ENCODE measurements at regions not wholly inside any gene's neighbourhood (a gene's known extent, or its start where the extent isn't known, plus 50 kb on each side); places are given as distances from the start of the nearest gene placed in this dataset.

GRCh38 chr2:204353823-204354222 lies 191.5 kb upstream of the PARD3B start:
- Histone ChIP-seq H3K23me2 (ENCODE audit: insufficient read length, low read depth, low read length, poor library complexity, severe bottlenecking) (no peaks in the 10 kb centered on the region), H3K79me2 (ENCODE audit: insufficient read depth, low read length) (no peaks in the 10 kb centered on the region), H3K4me1 (ENCODE audit: insufficient read depth, low read length) (no peaks in the 10 kb centered on the region), H2BK20ac (ENCODE audit: low read depth, low read length, poor library complexity, severe bottlenecking) (no peak overlapping the region), H2BK15ac (ENCODE audit: low read depth, low read length) (no peak overlapping the region), H3K9me3 (ENCODE audit: control insufficient read depth, low read depth, low read length) (no peaks in the 10 kb centered on the region), H3K56ac (ENCODE audit: insufficient read length, low read depth, low read length) (no peak overlapping the region), H4K91ac (ENCODE audit: insufficient read length, low read depth, low read length) (no peak overlapping the region), H3K27ac (ENCODE audit: insufficient read length, low read depth, low read length) (no peak overlapping the region), H2BK120ac (ENCODE audit: low read depth, low read length, poor library complexity, severe bottlenecking) (no peak overlapping the region), H3K14ac (ENCODE audit: insufficient read depth, low read length) (no peak overlapping the region), H3T11ph (ENCODE audit: low read length) (no peak overlapping the region), H2AK5ac (ENCODE audit: insufficient read length, low read length) (no peak overlapping the region), H3K4ac (ENCODE audit: low read depth, low read length) (no peak overlapping the region), H3K79me1 (ENCODE audit: insufficient read depth, low read depth, low read length, poor library complexity, severe bottlenecking) (no peaks in the 10 kb centered on the region), H3K4me2 (ENCODE audit: insufficient read depth, insufficient read length, low read length) (no peak overlapping the region), H3K18ac (ENCODE audit: insufficient read length, low read depth, low read length) (no peak overlapping the region), H4K5ac (ENCODE audit: insufficient read length, low read depth, low read length) (no peak overlapping the region), H4K8ac (replicated peaks; ENCODE audit: insufficient read length, low read depth, low read length) (no peak overlapping the region), H2BK5ac (ENCODE audit: insufficient read length, low read length) (no peak overlapping the region), H4K20me1 (ENCODE audit: control insufficient read depth, insufficient read depth, insufficient read length) (no peaks in the 10 kb centered on the region), H2BK12ac (ENCODE audit: insufficient read length, low read depth, low read length) (no peak overlapping the region), H3K27me3 (ENCODE audit: insufficient read depth, low read length) (no peaks in the 10 kb centered on the region), H3K9ac (ENCODE audit: extremely low read depth, insufficient read length, low read length) (no peak overlapping the region), H2AFZ (ENCODE audit: low read length) (no peak overlapping the region), H3K23ac (ENCODE audit: insufficient read length, low read depth, low read length) (no peak overlapping the region)
- WGBS (ENCODE audit: extremely low coverage, insufficient read length, low lambda C conversion rate), result no CpG with 5 or more reads among the region's 4 CpGs
- Mint-ChIP-seq H3K27ac (no peak overlapping the region), H3K27me3 (ENCODE audit: low read depth) (no peaks in the 10 kb centered on the region), H3K9me3 (no peaks in the 10 kb centered on the region; a peak in 2 of 5 replicates), H3K36me3 (ENCODE audit: insufficient read depth in 1 of 3, low read depth in 3 of 3) (no peaks in the 10 kb centered on the region), H3K4me1 (peaks cover 0 to 4% of the 10 kb centered on the region in 2 experiments; a peak in 2 of 4 replicates), H3K4me3 (no peak overlapping the region)
- TF ChIP-seq CTCF (conservative IDR thresholded peaks at IDR 0.05), result no peak
- no peak for DNase-seq

All from H9 (cell line).